SK-N-SH treated with all-trans-retinoic acid at 6 μM for 48 hours (cell line): ENCODE measurements at regions not wholly inside any gene's neighbourhood (a gene's known extent, or its start where the extent isn't known, plus 50 kb on each side); places are given as distances from the start of the nearest gene placed in this dataset.

Experiments
- ATAC-seq: fragments of 200-7000 bp; cut with Tn5 transposase; 3 replicates; pipeline ENCODE4 v1.9.1; 2020; ENCODE audit warnings: mild to moderate bottlenecking, moderate library complexity
- ARNTL ChIP-seq: fragments of 450-650 bp; formaldehyde crosslinking; IDR thresholded peaks from 2 replicates; pipeline ENCODE4 v1.5.0; 2020; ENCODE audit warnings: low read depth, mild to moderate bottlenecking, moderate library complexity, borderline replicate concordance
- BACH2 ChIP-seq: fragments of 250-450 bp; sonication (Bioruptor Pico); IDR thresholded peaks from 2 replicates; pipeline ENCODE4 v1.9.0; 2021; ENCODE audit warnings: mild to moderate bottlenecking, borderline replicate concordance
- ESRRG ChIP-seq: fragments of 250-450 bp; sonication (Bioruptor Pico); IDR thresholded peaks from 2 replicates; pipeline ENCODE4 v1.6.1; 2021; ENCODE audit warnings: mild to moderate bottlenecking
- GLIS3 ChIP-seq: fragments of 250-450 bp; sonication (Bioruptor Pico); IDR thresholded peaks from 2 replicates; pipeline ENCODE4 v1.5.0; 2020; ENCODE audit warnings: mild to moderate bottlenecking, moderate library complexity
- ISL1 ChIP-seq: fragments of 250-450 bp; sonication (Bioruptor Pico); IDR thresholded peaks from 2 replicates; pipeline ENCODE4 v2.1.2; 2022; ENCODE audit warnings: mild to moderate bottlenecking, moderate library complexity
- OSR1 ChIP-seq: fragments of 250-450 bp; sonication (Bioruptor Pico); IDR thresholded peaks from 2 replicates; pipeline ENCODE4 v1.8.0; 2022; ENCODE audit warnings: moderate library complexity, mild to moderate bottlenecking, inconsistent platforms
- PPARA ChIP-seq: fragments of 250-450 bp; sonication (Bioruptor Pico); IDR thresholded peaks from 2 replicates; pipeline ENCODE4 v1.5.0; 2020; ENCODE audit warnings: mild to moderate bottlenecking, borderline replicate concordance
- SNAI2 ChIP-seq: fragments of 250-450 bp; sonication (Bioruptor Pico); IDR thresholded peaks from 2 replicates; pipeline ENCODE4 v1.5.0; 2020; ENCODE audit warnings: mild to moderate bottlenecking, moderate library complexity
- TCF4 ChIP-seq: fragments of 250-450 bp; sonication (Bioruptor Pico); IDR thresholded peaks from 2 replicates; pipeline ENCODE4 v1.8.0; 2021; ENCODE audit warnings: mild to moderate bottlenecking, moderate library complexity, borderline replicate concordance
- TOX ChIP-seq: fragments of 250-450 bp; sonication (Bioruptor Pico); IDR thresholded peaks from 2 replicates; pipeline ENCODE4 v1.8.0; 2021; ENCODE audit warnings: mild to moderate bottlenecking, moderate library complexity, borderline replicate concordance
- ZC3H10 ChIP-seq: fragments of 250-450 bp; sonication (Bioruptor Pico); IDR thresholded peaks from 2 replicates; pipeline ENCODE4 v1.5.1; 2021; ENCODE audit warnings: mild to moderate bottlenecking, moderate library complexity
- ZFP3 ChIP-seq: fragments of 250-450 bp; sonication (Bioruptor Pico); IDR thresholded peaks from 2 replicates; pipeline ENCODE4 v1.5.0; 2020; ENCODE audit warnings: mild to moderate bottlenecking, moderate library complexity
- ZFP30 ChIP-seq: fragments of 450-650 bp; formaldehyde crosslinking; IDR thresholded peaks from 2 replicates; pipeline ENCODE4 v1.5.0; 2022; ENCODE audit warnings: mild to moderate bottlenecking, moderate library complexity
- ZNF565 ChIP-seq: fragments of 450-650 bp; formaldehyde crosslinking; conservative IDR thresholded peaks from 2 replicates; pipeline ENCODE4 v1.5.0; 2020; ENCODE audit warnings: low read depth, mild to moderate bottlenecking, moderate library complexity
- ZNF8 ChIP-seq: fragments of 450-650 bp; formaldehyde crosslinking; IDR thresholded peaks from 2 replicates; pipeline ENCODE4 v1.5.0; 2020; ENCODE audit warnings: mild to moderate bottlenecking, moderate library complexity
- TF ChIP-seq, protein P1 (sequence below): fragments of 250-450 bp; sonication (Bioruptor Pico); IDR thresholded peaks from 2 replicates; pipeline ENCODE4 v1.5.1; 2020; ENCODE audit warnings: low read depth, mild to moderate bottlenecking, moderate library complexity
- TF ChIP-seq, protein P2 (sequence below): fragments of 250-450 bp; sonication (Bioruptor Pico); IDR thresholded peaks from 2 replicates; pipeline ENCODE4 v1.8.0; 2021; ENCODE audit warnings: low read depth, mild to moderate bottlenecking, moderate library complexity, borderline replicate concordance
- TF ChIP-seq, protein P3 (sequence below): fragments of 250-450 bp; sonication (Bioruptor Pico); IDR thresholded peaks from 2 replicates; pipeline ENCODE4 v1.8.0; 2020; ENCODE audit warnings: mild to moderate bottlenecking, moderate library complexity, borderline replicate concordance
- TF ChIP-seq, protein P4 (sequence below): fragments of 250-450 bp; sonication (Bioruptor Pico); IDR thresholded peaks from 2 replicates; pipeline ENCODE4 v1.5.1; 2021; ENCODE audit warnings: mild to moderate bottlenecking, moderate library complexity
- TF ChIP-seq, protein P5 (sequence below): fragments of 250-450 bp; sonication (Bioruptor Pico); IDR thresholded peaks from 2 replicates; pipeline ENCODE4 v1.5.0; 2020; ENCODE audit warnings: mild to moderate bottlenecking, moderate library complexity

DNA sequence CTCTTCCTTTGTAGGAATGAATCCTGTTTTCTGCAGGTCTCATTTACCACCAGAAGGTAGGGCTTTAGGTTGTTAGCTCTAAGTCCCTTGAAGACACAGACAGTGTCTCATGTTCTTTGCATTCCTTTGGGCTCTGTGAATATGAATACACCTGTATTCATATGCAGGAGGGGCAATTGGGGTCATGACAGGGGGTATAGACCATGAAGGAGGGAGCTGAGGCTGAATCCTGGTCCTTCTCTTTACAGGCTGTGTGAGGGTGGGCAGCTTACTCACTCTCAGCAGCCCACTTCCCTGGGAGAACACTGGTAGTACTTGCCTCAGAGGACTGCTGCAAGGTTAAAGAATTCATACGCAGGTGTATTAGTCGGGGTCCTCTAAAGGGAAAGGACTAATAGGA, 267.2 kb upstream of the MGMT start:
- TF ChIP-seq ZNF565 (CRISPR knock-in tag) (no peak), PPARA (CRISPR knock-in tag) (no peak), GLIS3 (no peak), OSR1 (CRISPR knock-in tag) (no peak), TOX (CRISPR knock-in tag) (no peak), ISL1 (CRISPR knock-in tag) (no peak), ZFP3 (CRISPR knock-in tag) (no peak), ZNF8 (no peak), ZC3H10 (CRISPR knock-in tag) (no peak), TCF4 (CRISPR knock-in tag) (no peak), SNAI2 (CRISPR knock-in tag) (no peak)
- TF ChIP-seq, protein P1, sequence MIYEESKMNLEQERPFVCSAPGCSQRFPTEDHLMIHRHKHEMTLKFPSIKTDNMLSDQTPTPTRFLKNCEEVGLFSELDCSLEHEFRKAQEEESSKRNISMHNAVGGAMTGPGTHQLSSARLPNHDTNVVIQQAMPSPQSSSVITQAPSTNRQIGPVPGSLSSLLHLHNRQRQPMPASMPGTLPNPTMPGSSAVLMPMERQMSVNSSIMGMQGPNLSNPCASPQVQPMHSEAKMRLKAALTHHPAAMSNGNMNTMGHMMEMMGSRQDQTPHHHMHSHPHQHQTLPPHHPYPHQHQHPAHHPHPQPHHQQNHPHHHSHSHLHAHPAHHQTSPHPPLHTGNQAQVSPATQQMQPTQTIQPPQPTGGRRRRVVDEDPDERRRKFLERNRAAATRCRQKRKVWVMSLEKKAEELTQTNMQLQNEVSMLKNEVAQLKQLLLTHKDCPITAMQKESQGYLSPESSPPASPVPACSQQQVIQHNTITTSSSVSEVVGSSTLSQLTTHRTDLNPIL (CRISPR knock-in tag) = no peak
- TF ChIP-seq, protein P2, sequence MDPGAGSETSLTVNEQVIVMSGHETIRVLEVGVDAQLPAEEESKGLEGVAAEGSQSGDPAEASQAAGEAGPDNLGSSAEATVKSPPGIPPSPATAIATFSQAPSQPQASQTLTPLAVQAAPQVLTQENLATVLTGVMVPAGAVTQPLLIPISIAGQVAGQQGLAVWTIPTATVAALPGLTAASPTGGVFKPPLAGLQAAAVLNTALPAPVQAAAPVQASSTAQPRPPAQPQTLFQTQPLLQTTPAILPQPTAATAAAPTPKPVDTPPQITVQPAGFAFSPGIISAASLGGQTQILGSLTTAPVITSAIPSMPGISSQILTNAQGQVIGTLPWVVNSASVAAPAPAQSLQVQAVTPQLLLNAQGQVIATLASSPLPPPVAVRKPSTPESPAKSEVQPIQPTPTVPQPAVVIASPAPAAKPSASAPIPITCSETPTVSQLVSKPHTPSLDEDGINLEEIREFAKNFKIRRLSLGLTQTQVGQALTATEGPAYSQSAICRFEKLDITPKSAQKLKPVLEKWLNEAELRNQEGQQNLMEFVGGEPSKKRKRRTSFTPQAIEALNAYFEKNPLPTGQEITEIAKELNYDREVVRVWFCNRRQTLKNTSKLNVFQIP = no peak
- TF ChIP-seq, protein P3, sequence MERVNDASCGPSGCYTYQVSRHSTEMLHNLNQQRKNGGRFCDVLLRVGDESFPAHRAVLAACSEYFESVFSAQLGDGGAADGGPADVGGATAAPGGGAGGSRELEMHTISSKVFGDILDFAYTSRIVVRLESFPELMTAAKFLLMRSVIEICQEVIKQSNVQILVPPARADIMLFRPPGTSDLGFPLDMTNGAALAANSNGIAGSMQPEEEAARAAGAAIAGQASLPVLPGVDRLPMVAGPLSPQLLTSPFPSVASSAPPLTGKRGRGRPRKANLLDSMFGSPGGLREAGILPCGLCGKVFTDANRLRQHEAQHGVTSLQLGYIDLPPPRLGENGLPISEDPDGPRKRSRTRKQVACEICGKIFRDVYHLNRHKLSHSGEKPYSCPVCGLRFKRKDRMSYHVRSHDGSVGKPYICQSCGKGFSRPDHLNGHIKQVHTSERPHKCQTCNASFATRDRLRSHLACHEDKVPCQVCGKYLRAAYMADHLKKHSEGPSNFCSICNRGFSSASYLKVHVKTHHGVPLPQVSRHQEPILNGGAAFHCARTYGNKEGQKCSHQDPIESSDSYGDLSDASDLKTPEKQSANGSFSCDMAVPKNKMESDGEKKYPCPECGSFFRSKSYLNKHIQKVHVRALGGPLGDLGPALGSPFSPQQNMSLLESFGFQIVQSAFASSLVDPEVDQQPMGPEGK = no peak
- TF ChIP-seq, protein P4, sequence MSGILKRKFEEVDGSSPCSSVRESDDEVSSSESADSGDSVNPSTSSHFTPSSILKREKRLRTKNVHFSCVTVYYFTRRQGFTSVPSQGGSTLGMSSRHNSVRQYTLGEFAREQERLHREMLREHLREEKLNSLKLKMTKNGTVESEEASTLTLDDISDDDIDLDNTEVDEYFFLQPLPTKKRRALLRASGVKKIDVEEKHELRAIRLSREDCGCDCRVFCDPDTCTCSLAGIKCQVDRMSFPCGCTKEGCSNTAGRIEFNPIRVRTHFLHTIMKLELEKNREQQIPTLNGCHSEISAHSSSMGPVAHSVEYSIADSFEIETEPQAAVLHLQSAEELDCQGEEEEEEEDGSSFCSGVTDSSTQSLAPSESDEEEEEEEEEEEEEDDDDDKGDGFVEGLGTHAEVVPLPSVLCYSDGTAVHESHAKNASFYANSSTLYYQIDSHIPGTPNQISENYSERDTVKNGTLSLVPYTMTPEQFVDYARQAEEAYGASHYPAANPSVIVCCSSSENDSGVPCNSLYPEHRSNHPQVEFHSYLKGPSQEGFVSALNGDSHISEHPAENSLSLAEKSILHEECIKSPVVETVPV (CRISPR knock-in tag) = no peak
- ATAC-seq = no peak

DNA sequence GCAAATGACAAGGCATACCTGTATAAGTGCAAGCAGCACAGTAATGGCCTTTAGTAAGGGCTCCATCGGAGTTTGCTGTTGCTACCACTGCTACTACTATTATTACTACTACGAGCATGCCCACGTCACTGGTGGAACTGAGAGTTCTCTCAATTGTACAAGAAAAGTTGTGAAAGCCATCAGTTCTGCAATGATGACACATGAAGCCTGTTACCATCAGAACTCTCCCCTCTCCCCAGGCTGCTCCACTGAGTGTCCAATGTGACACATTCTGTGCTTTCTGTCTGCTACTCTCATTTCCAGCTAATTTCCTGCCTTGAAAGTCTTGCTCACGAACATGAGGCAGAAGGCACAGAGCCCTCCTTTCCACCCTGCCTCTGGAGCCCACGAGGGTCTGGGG, 263.2 kb upstream of the MGMT start:
- TF ChIP-seq, protein P5, sequence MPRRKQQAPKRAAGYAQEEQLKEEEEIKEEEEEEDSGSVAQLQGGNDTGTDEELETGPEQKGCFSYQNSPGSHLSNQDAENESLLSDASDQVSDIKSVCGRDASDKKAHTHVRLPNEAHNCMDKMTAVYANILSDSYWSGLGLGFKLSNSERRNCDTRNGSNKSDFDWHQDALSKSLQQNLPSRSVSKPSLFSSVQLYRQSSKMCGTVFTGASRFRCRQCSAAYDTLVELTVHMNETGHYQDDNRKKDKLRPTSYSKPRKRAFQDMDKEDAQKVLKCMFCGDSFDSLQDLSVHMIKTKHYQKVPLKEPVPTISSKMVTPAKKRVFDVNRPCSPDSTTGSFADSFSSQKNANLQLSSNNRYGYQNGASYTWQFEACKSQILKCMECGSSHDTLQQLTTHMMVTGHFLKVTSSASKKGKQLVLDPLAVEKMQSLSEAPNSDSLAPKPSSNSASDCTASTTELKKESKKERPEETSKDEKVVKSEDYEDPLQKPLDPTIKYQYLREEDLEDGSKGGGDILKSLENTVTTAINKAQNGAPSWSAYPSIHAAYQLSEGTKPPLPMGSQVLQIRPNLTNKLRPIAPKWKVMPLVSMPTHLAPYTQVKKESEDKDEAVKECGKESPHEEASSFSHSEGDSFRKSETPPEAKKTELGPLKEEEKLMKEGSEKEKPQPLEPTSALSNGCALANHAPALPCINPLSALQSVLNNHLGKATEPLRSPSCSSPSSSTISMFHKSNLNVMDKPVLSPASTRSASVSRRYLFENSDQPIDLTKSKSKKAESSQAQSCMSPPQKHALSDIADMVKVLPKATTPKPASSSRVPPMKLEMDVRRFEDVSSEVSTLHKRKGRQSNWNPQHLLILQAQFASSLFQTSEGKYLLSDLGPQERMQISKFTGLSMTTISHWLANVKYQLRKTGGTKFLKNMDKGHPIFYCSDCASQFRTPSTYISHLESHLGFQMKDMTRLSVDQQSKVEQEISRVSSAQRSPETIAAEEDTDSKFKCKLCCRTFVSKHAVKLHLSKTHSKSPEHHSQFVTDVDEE (CRISPR knock-in tag) = no peak
- TF ChIP-seq ZFP30 = no peak
- TF ChIP-seq ISL1 (CRISPR knock-in tag) = no peak
- TF ChIP-seq GLIS3 = no peak
- no peak for TF ChIP-seq ZNF8
- TF ChIP-seq, protein P4 (CRISPR knock-in tag) = no peak
- TF ChIP-seq TCF4 (CRISPR knock-in tag) = no peak
- no peak for TF ChIP-seq PPARA (CRISPR knock-in tag)
- no peak for TF ChIP-seq ARNTL (CRISPR knock-in tag)
- TF ChIP-seq TOX (CRISPR knock-in tag) = no peak
- TF ChIP-seq SNAI2 (CRISPR knock-in tag) = no peak
- TF ChIP-seq, protein P2 = no peak
- TF ChIP-seq ZFP3 (CRISPR knock-in tag) = no peak
- no peak for TF ChIP-seq ZC3H10 (CRISPR knock-in tag)
- no peak for TF ChIP-seq ESRRG (CRISPR knock-in tag)
- TF ChIP-seq BACH2 (CRISPR knock-in tag) = no peak
- TF ChIP-seq, protein P3 = no peak
- no peak for TF ChIP-seq ZNF565 (CRISPR knock-in tag)
- ATAC-seq = no peak
